ENCODE measurements at regions not wholly inside any gene's neighbourhood (a gene's known extent, or its start where the extent isn't known, plus 50 kb on each side); places are given as distances from the start of the nearest gene placed in this dataset.

DNA sequence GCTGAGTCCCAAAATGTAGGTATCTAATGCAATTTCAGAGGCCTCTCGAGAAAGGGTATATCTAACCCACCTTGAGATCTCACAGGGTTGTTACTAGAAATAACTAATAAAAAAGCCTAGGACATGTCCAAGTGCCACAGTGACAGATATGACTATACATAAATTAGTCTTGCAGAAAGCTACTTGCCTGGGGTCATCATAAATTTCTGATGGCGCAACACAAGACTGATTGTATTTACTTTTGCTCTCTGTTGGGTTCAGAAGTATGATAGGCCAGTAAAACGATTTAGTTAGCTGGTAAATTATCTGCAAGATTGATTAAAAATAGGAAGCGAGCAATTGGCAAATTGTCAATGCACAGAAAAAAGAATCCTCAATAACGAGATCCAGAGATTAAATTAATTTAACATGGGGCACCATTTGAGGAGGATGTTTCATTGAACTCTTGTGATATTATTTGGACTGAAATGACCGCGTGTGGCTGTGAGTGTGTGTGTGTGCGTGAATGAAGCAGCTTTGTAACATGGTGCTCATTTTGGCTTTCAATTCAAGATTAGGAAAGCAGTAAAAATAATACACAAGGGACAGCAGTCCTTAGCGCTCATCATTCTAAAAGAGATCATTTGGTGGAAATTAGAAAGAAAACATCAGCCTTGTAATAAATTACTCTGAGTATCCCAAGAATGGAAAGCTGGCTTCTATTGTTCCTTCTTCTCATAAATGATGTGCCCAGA is 157.4 kb upstream of the ZFHX3 start:
- TF ChIP-seq FOXJ3 (CRISPR knock-in tag; IDR thresholded peaks at IDR 0.05; ENCODE audit: borderline replicate concordance) (no peak), KDM1A (CRISPR knock-in tag; IDR thresholded peaks at IDR 0.05) (no peak)

All from HepG2 (cell line).